ENCODE measurements at regions not wholly inside any gene's neighbourhood (a gene's known extent, or its start where the extent isn't known, plus 50 kb on each side); places are given as distances from the start of the nearest gene placed in this dataset.
"Not testable (repeated sequence)": the region's sequence is repeated elsewhere in the genome, so short reads cannot be mapped to it uniquely, and the experiment has no call there.

DNA sequence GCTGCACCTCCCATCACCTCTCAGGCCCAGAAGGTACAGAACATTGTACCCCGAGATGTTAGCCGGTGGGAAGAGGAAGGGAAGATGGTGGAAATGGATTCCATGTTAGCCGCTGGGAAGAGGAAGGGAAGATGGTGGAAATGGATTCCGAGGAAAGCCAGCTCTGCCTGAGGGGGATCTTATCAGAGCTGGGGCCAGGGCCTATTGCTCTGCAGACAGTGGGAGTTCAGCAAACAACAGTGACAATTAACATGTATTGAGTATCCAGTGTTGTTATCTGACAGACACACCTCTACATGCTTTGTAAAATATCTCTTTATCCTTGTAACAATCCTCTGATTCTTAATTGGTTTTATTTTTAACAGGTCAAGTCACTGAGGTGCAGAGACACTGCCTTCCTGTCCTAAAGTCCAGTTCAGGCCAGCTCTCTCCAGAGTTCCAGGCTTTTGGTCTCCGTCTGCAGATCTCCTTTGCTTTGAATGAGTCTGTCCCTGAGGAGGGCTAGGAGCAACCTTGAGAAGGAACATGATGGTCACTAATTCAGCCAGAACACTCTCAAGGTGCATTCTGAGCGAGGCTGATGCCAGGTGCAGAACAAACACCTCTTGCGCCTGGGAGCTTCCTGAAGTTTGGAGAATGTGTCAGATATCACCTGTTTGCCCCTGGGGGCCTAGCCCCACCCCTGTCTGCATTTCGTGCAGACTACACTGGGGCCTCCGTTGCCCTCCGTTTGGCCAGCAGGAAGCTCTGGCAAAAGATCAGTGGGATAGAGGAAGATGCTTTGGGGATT, 82.4 kb upstream of the PODXL start:
- no peak for DNase-seq (ENCODE audit: low read depth)

DNA sequence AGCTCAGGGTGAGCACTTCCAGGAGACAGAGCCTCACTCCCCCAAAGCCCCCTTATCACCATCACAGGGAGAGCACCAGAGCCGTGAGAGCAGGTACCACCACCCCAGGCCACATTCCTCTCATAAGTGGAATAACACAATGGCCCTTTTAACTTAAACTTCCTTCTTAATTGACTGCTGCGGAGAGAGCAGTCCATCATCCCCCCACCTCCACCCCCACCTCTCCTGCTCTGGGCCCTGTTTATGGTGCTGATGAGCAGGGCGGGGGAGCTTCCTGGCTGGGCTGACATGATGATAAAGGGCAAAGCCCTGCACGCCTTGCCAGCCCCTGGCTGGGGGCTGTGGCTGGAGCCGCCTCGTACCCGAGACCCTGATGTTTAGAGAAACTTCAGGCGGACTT, 81.4 kb upstream of the PODXL start:
- DNase-seq (ENCODE audit: low read depth) = no peak

DNA sequence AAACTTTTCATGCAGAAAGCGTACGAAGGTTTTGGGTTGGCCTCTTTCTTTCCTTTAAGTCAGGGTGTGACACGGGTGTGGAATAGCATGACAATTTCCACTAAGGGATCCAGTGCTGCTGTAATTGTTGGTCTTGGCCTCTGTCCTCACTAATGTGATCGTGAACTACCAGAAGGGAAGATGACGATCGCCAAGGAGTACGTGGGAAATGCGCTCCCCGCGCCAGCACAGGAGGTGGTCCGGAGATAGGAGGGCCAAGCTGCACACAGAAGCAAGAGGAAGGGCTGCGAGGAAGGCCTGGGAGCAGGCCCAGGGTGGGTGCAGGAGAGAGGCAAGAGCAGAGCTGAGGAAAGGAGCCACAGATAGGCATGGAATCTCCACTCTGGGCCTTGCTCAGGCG, 79.7 kb upstream of the PODXL start:
- no peak for DNase-seq (ENCODE audit: low read depth)

DNA sequence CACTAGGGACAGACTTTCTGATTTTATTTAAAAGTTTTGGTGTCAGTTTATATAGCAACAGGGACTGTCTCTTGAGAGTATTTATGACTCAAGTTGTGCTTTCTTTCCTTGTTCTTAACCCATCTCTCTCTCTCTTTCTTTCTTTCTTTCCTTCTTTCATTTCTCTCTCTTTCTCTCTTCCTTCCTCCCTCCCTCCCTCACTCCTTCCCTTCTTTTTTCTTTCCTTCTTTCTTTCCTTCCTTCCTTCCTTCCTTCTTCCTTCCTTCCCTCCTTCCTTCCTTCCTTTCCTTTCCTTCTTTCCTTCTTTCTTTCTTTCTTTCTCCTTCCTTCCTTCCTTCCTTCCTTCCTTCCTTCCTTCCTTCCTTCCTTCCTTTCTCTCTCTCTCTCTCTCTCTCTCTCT, 77.8 kb upstream of the PODXL start:
- DNase-seq (ENCODE audit: low read depth) = not testable (repeated sequence)

DNA sequence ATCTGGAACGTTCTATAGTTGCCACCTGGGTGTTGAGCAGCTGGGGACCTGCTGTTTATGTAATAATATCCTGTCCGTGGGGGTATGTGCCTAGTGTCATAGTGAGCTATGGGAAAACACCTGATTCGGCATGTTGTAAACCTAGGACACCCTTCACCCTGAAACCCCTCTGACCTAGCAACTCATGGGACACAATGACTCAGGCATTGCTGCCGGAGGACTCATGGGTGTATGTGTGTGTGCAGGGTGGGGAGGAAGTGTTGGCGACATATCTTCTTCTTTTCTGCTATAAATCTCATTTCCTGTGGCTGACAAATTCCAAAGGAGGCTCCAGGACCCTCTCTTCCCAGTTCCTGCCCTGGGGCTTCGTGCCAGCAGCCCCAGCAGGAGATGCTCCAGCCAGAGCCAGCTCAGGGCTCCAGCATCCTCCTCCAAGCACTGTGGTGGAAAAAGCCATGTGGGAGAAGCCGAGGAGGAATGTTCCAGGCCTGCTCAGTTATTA, 77.0 kb upstream of the PODXL start:
- no peak for DNase-seq (ENCODE audit: low read depth)

DNA sequence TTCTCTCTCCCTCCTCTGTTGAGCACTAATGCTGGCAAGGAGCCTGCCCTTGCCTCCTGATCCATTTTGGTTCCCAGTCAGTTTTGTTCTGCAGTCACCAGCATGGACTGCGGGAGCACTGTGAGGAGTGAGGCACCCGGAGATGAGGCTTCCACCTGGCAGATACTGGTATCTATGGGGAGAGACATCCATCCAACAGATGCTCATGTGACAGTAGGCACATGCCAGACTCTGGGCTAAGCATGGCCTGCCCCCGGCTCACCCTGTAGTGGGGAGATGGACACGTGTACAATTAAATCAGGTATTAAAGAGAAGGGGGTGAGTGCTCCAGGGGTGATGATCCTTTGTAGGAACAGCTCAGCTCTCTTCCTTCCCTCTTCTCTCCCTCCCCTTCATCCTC, 74.0 kb upstream of the PODXL start:
- DNase-seq (ENCODE audit: low read depth) = no peak

DNA sequence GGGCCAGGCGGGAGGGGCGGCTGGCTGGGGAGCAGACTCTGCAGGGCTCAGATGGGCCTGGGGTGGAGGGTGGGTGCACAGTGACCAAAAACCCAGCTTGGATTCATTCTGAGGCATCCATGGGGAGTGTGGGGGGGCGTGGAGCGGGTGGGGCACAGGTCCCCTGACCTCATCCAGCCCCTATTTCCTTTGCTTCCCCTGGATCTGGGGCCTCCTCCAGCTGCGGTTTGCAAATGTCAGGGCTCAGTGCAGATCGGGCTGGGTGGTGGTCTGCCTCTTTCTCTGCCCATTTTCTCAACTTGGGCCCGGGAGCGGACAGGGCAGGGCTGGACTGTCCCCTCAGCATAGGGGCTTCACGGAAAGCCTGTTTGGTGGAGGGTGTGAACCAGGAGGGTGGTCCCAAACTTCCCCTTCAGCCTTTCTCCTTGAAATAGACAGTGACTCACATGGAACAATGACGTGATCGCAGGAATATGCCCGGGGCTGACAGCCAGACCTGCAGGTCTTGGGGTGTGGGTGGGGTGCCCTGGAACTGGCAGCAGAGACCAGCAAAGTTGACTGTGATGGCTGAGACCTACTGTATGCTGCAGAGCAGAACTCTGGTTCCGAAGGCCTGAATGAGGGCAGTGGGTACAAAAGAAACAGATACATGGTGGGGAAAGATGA, 72.9 kb upstream of the PODXL start:
- no peak for DNase-seq (ENCODE audit: low read depth)

DNA sequence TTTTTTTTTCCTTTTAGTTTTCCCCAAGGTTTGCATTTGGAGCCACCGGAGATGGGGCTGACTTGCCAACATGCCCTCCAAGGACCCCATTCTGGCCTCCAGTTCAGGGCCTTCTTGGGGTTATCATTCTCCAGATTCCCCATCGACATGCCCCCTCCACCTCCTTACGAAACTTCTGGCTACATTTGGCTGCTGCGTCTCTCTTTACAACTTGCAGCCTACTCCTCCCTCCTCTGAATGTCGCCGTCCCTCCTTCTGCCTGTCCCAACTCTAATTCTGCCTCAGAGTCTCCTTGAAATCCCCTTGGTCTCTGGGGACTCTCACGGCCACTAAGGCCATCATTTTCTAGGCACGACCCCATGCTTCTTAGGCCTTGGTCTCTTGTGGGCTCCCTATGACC, 72.2 kb upstream of the PODXL start:
- DNase-seq (ENCODE audit: low read depth) = no peak

DNA sequence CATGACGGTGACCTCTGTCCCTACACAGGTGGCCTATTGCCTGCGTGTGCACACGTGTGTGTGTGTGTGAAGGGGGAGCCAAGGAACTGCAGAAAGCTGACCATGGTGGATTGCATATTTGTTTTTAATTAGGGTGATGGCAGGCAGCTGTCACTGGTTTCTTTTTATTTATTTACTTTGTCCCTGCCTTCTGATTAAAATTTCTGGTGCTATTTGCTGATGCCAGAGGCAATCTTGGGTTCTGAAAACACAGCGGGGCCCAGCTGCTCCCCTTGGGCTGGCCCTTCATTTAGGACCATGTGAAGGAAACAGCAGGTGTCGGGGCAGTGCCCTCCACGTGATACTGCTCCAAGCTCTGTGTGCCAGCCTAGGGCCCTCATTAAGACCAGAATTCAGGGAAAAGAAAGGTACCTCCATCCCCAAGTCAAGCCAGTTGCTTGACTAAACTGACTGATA, 71.3 kb upstream of the PODXL start:
- DNase-seq (ENCODE audit: low read depth) = no peak

DNA sequence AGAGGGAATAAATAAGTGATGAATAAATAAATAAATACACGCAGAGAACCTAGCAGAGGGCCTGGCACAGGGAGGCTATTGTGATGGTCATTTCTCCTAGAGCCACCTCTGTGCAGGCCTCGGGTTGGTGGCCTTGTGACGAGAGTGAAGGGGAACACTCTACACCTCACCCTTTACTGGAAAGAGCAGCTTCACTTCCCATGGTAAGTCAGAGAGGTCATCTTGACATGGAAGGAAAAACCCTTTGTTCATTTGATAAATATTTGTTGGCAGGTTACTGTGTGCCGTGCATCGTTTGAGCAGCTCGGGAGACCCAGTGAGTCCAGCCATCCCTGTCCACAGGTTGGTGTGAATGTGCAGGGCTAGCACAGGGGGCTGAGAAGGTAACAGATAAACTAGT, 70.2 kb upstream of the PODXL start:
- no peak for DNase-seq (ENCODE audit: low read depth)

DNA sequence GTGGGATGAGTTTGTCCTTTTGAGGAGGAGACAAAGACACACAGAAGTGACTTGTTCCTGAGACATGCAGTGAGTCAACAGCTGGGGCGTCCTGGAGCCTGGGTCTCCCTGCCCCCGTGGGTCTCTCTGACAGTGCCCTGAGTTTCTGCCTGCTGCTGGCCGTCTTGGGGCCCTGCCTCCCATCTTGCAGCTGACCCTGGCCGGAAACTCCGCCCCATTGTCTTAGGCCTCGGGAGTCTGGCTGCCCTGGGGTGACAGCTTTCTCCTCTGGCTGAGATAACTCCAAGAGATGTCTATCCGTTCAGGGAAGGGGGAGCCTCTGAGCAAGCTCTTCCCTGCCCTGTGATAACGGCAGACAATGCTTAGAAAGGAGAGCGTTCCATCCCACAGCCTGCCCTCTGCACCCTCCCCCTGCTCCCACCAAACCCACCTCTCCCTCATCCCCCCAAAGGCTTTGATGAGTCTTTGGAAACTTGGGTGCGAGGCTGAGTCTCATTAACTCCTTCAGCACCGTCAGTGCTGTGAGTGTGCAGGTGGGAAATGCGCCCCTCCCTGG, 69.5 kb upstream of the PODXL start:
- DNase-seq (ENCODE audit: low read depth) = no peak

DNA sequence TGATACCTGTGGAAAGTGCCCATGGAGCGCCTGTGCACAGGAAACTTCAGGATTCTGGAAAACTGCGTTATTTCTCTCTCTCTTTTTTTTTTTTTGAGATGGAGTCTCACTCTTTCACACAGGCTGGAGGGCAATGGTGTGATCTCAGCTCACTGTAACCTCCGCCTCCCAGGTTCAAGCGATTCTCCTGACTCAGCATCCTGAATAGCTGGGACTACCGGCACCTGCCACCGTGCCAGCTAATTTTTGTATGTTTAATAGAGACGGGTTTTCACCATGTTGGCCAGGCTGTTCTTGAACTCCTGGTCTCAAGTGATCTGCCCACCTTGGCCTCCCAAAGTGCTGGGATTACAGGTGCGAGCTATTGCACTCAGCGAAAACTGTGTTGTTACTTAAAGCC, 68.9 kb upstream of the PODXL start:
- not testable (repeated sequence) for DNase-seq (ENCODE audit: low read depth)

DNA sequence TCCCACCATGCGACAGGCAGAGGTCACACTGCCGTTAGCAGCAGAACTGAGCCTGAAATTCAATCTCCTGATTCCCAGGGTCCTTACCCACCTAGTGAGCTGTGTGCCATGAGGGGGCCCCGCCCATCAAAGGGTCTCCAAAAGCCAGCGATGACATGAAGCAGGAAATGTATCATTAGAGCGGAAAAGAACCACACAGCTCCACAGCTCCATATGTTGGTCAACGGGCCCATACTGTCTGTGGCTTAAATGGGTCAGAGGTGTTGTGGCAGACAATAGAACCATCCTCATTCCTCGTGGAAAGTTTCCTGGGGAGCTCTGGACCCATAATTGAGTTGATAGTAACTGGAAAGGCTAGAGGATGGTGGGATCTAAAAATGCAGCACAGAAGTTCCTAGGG, 68.1 kb upstream of the PODXL start:
- no peak for DNase-seq (ENCODE audit: low read depth)

DNA sequence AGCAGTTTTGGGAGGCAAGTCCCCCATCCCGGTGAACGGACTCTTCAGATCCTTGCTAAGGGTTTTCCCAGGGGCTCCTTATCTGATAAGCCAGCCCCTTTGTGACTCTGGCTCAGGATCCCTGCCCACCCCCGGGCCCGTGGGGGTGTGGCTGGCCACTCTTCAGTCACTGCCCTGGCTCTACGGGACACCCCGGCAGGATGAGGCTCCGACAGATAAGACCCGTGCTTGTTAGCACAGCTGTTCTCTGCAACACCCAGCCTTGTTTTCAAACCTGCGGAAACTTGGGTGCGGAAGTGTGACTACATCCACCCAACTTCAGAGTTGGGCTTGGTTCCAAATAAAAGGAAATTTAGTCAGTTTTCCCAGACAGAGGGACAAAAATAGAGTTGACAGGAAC, 66.7 kb upstream of the PODXL start:
- DNase-seq (ENCODE audit: low read depth) = no peak

DNA sequence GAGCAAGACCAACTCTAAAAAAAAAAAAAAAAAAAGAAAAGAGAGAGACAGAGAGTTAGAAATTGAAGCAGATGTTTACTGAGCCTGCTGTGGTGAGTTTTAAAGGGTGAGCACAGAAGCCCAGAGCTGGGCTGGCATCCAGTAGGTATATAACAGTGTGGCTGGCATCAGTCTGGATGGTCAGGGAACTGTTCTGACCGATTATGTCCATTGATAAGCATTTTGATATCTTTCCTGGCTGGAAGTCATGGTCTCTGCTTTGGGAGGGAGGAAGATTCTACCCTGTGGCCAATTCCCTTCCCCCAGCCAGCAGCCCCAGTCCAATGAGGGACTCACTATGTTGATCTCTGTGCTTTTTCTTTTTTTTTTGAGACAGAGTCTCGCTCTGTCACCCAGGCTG, 65.2 kb upstream of the PODXL start:
- DNase-seq (ENCODE audit: low read depth) = no peak

DNA sequence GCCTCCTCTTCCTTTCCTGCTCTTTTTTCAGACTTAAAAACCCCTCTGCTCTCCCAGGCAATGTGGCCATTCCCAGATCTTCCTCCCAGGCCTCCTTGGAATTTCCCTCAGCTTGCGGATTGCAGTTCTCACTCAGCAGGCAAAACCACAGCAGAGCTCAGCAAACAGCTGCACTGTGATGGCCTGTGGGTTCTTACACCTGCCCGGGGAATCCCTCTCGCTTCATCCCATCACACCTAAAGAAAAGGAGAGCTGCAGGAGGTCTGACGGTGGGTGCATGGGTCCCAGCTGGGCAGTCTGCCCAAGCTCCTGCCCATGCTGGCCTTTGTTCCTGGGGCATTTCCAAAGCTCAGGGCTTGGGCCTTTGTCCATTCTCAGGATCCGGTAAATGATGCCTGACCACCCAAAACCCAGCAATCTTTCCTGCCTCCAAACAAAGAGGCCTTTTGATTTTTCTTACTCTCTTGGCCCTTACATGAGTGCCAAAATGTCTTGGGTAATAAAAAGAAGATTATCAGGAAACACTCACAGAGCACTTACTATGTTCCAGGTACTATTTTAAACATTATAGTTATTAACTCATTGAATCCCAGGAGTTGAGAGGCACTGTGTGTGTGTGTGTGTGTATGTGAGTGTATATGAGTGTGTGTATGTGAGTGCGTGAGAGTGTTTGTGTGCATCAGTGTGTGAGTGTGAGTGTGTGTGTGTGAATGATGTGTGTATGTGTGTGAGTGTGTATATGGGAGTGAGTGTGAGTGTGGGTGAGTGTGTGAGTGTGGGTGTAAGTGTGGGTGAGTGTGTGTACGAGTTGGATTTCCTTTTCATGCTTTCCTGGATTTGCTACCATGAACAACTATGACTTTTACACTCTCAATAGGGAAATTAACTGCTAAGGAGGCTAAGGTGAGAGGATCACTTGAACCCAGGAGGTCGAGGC, 64.5 kb upstream of the PODXL start:
- DNase-seq (ENCODE audit: low read depth) = no peak

DNA sequence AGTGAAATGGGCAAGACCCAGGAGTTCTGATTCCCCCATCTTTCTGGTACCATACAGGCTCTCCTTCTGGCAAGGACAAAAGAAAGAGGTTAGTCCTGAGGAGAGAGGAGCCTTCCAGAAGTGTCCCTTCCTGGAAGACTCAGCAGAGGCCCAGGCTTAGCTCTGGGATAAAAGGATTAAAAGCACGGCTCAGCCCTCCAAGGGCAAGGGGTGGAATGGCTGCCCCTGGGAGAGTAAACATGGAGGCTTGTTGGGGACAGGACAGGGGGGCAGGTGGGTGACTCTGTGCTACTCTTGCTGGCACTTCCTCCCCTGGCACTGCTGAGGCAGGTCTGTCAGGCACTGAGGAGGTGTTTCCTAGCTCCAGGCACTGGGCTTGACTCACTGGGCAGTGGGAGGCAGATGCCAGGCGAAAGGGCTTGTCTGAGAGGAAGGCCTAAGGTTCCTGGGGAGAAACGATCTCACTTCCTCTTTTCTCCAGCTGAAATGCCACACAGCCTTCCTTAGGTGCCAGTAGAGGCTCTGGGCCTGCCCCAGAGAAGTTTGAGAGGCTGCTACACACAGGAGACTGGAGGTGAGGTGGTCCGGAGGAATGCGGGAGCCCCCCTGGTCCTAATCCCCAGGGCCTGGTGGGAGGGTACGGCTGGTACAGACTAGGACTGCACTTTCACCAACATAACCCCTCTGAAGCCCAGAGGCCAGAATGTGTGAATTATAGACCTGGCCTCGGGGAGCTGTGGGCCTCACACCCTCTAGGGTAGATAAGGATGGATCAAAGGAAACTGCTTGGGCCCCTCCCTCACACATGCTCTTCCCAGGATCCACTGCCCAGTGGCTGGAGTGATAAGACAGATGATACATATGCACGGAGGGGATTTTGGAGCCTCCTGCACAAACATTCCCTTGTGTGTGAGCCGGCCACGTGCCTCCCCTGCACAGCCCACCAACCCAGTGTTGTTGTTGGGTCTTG, 63.2 kb upstream of the PODXL start:
- no peak for DNase-seq (ENCODE audit: low read depth)

DNA sequence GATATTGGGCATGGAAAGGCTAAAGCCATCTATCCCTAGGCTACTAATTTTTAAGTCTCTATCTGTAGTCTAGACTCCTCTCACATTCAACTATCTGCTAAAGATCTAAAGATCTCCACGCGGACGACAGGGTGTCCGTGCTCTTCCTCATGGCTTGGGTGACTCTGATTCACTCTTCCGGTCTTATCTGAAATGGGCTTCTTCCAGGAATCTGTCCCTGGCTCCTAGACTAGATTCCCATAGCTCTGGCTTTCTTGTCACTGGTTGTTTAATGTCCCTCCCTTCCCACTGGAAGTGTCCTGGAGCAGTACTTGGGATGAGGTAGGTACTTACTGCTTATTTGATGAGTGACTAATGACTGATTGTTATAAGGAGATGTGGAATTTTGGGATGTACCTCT, 62.0 kb upstream of the PODXL start:
- no peak for DNase-seq (ENCODE audit: low read depth)

DNA sequence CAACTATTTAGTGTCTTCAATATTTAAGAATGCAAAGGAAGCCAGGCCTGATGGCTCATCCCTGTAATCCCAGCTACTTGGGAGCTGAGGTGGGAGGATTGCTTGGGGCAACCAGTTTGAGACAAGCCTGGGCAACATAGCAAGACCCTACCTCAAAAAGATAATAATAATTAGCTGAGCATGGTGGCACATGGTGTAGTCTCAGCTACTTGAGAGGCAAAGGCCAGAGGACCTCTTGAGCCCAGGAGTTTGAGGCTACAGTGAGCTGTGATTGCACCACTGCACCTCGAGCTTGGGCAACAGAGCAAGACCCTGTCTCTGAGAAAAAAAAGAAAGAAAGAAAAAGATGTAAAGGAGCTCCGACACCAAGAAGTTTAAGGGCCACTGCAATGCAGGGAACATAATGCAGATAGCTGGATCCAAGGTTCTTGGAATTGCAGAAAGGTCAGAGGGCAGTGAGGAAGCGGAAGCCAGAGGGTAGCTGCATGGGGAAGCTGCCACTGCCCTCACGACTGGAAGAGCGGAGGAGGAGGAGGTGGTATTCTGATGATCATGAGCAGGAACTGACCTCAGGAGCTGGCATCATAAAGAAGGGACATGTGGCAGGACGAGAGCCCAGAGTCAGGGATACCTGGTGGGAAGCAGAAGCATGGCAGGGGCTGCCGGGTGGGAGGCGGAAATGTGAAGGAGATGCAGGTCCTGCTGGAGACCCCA, 60.2 kb upstream of the PODXL start:
- no peak for DNase-seq (ENCODE audit: low read depth)

DNA sequence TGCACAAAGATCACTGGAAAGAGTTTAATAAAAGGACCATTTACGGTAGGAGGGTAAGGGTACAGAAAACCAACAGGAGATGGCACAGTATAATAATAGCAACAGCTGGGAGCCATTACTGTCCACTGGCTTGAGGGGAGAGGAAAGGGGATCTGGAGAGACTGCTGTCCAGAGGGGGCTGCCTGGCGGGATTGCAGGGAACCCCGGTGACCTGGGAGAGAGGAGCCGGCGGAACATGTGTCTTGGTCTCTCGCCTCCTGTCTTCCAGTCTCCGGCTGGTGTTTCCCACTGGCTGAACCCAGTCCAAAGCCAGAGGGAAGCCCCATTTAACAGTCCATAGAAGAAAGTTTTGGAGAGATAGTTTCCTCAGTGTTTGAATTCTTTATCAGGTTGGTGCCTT, 57.5 kb upstream of the PODXL start:
- DNase-seq (ENCODE audit: low read depth) = no peak

All from stimulated activated CD8-positive, alpha-beta memory T cell treated with anti-CD3 and anti-CD28 coated beads, Interleukin-7, amount 100 ng/mL, for 24 hours (primary cell).